ENCODE measurements at regions not wholly inside any gene's neighbourhood (a gene's known extent, or its start where the extent isn't known, plus 50 kb on each side); places are given as distances from the start of the nearest gene placed in this dataset.

- Histone ChIP-seq H3K36me3 (ENCODE audit: insufficient read depth) (no peaks in the 10 kb centered on the region), H3K79me2 (replicated peaks; ENCODE audit: insufficient read depth) (no peaks in the 10 kb centered on the region), H3K9me2 (ENCODE audit: insufficient read depth) (no peaks in the 10 kb centered on the region), H2AFZ (no peak overlapping the region), H3K27me3 (ENCODE audit: insufficient read depth) (no peaks in the 10 kb centered on the region), H3F3A (replicated peaks; ENCODE audit: low read depth) (no peaks in the 10 kb centered on the region), H3K4me1 (ENCODE audit: insufficient read depth) (no peaks in the 10 kb centered on the region), H3K4me2 (no peak overlapping the region), H3K27ac (ENCODE audit: low read depth) (no peak overlapping the region), H3K4me3 (no peak overlapping the region), H4K20me1 (replicated peaks; ENCODE audit: insufficient read depth) (no peaks in the 10 kb centered on the region)
- no peak overlapping the region for H3K4me3 Mint-ChIP-seq
- TF ChIP-seq EZH2 (IDR thresholded peaks at IDR 0.05; ENCODE audit: low read depth, unreplicated experiment), result no peak
- no peak for TF ChIP-seq NANOG (IDR thresholded peaks at IDR 0.05; ENCODE audit: borderline replicate concordance)
- no peak for TF ChIP-seq JUNB (IDR thresholded peaks at IDR 0.05; ENCODE audit: unreplicated experiment)
- TF ChIP-seq REST (IDR thresholded peaks at IDR 0.05; ENCODE audit: unreplicated experiment), result no peak
- no peak for TF ChIP-seq STAT1 (IDR thresholded peaks at IDR 0.05; ENCODE audit: unreplicated experiment)
- no peak overlapping the region for H3K27ac Mint-ChIP-seq
- no peak for DNase-seq (ENCODE audit: low spot score)
- H3K4me1 Mint-ChIP-seq, result no peaks in the 10 kb centered on the region
- no peaks in the 10 kb centered on the region for H3K9me3 Mint-ChIP-seq
- ATAC-seq, result no peak
- H3K36me3 Mint-ChIP-seq (ENCODE audit: low read depth), result no peaks in the 10 kb centered on the region
- H3K27me3 Mint-ChIP-seq (ENCODE audit: insufficient read depth, low read depth, poor library complexity), result no peaks in the 10 kb centered on the region
These were observed 131.4 kb downstream of the LMNTD1 start for GRCh38 chr12:25421651-25422167.

GRCh38 chr12:25420116-25420515 is 133.0 kb downstream of the LMNTD1 start:
- Histone ChIP-seq H3K4me3 (no peak overlapping the region), H3K4me2 (no peak overlapping the region), H3K9me2 (ENCODE audit: insufficient read depth) (peaks cover 4% of the 10 kb centered on the region; the same call in 1 of the 2 replicates), H3F3A (replicated peaks; ENCODE audit: low read depth) (no peaks in the 10 kb centered on the region), H3K79me2 (replicated peaks; ENCODE audit: insufficient read depth) (no peaks in the 10 kb centered on the region), H3K27me3 (ENCODE audit: insufficient read depth) (no peaks in the 10 kb centered on the region), H3K4me1 (ENCODE audit: insufficient read depth) (no peaks in the 10 kb centered on the region), H3K36me3 (ENCODE audit: insufficient read depth) (no peaks in the 10 kb centered on the region), H3K27ac (ENCODE audit: low read depth) (no peak overlapping the region), H2AFZ (no peak overlapping the region), H4K20me1 (replicated peaks; ENCODE audit: insufficient read depth) (no peaks in the 10 kb centered on the region)
- no peak for ATAC-seq
- Mint-ChIP-seq H3K9me3 (no peaks in the 10 kb centered on the region), H3K27me3 (ENCODE audit: insufficient read depth, low read depth, poor library complexity) (peaks cover under 1% of the 10 kb centered on the region), H3K36me3 (ENCODE audit: low read depth) (no peaks in the 10 kb centered on the region), H3K4me3 (no peak overlapping the region), H3K27ac (no peak overlapping the region), H3K4me1 (no peaks in the 10 kb centered on the region)
- no peak for DNase-seq (ENCODE audit: low spot score)
- TF ChIP-seq STAT1 (IDR thresholded peaks at IDR 0.05; ENCODE audit: unreplicated experiment), result no peak
- TF ChIP-seq NANOG (IDR thresholded peaks at IDR 0.05; ENCODE audit: borderline replicate concordance), result no peak
- TF ChIP-seq CTCF (conservative IDR thresholded peaks at IDR 0.05; ENCODE audit: low read depth in 2 of 2), result no peak
- TF ChIP-seq EZH2 (IDR thresholded peaks at IDR 0.05; ENCODE audit: low read depth, unreplicated experiment), result no peak
- TF ChIP-seq ZNF462 (CRISPR knock-in tag; IDR thresholded peaks at IDR 0.05), result no peak
- no peak for TF ChIP-seq JUNB (IDR thresholded peaks at IDR 0.05; ENCODE audit: unreplicated experiment)
- TF ChIP-seq ZNF331 (CRISPR knock-in tag; IDR thresholded peaks at IDR 0.05; ENCODE audit: low read depth), result no peak
- no peak for TF ChIP-seq POLR2AphosphoS5 (IDR thresholded peaks at IDR 0.05; ENCODE audit: low read depth)
- TF ChIP-seq ZNF114 (CRISPR knock-in tag; IDR thresholded peaks at IDR 0.05), result no peak

All from GM23338 (cell line).